GM23338 (cell line): ENCODE measurements at regions not wholly inside any gene's neighbourhood (a gene's known extent, or its start where the extent isn't known, plus 50 kb on each side); places are given as distances from the start of the nearest gene placed in this dataset.

ENCODE experiments used
- ATAC-seq: fragments of 200-7000 bp; cut with Tn5 transposase; 3 replicates; pipeline ENCODE4 v1.9.1; 2020
- DNase-seq: peaks from one replicate; pipeline ENCODE4 v3.0.0-alpha.2; 2015; ENCODE audit warnings: low spot score
- H2AFZ ChIP-seq: fragments of 200-600 bp; sonication (generic); 2 replicates; pipeline ENCODE4 v1.8.0; 2016; ENCODE audit warnings: antibody characterized with exemption, mild to moderate bottlenecking, moderate library complexity
- H3F3A ChIP-seq: fragments of 200-600 bp; sonication (generic); replicated peaks from 2 replicates; pipeline ENCODE4 v1.8.0; 2017; ENCODE audit warnings: antibody characterized with exemption, mixed run types, low read depth
- H3K27ac ChIP-seq: fragments of 200-600 bp; sonication (generic); 2 replicates; pipeline ENCODE4 v1.6.1; 2016; ENCODE audit warnings: low read depth
- H3K27me3 ChIP-seq: fragments of 200-600 bp; sonication (generic); 2 replicates; pipeline ENCODE4 v1.8.0; 2016; ENCODE audit warnings: mild to moderate bottlenecking, mixed run types, moderate library complexity; ENCODE audit not compliant: insufficient read depth
- H3K36me3 ChIP-seq: fragments of 200-600 bp; sonication (generic); 2 replicates; pipeline ENCODE4 v1.8.0; 2016; ENCODE audit warnings: mild to moderate bottlenecking; ENCODE audit not compliant: insufficient read depth
- H3K4me1 ChIP-seq: fragments of 200-600 bp; sonication (generic); 2 replicates; pipeline ENCODE4 v1.8.0; 2016; ENCODE audit warnings: mild to moderate bottlenecking, moderate library complexity; ENCODE audit not compliant: insufficient read depth
- H3K4me2 ChIP-seq: fragments of 200-600 bp; sonication (generic); 2 replicates; pipeline ENCODE4 v1.7.1; 2017; ENCODE audit warnings: mixed run types
- H3K4me3 ChIP-seq: fragments of 200-600 bp; sonication (generic); 2 replicates; pipeline ENCODE4 v1.6.1; 2016; ENCODE audit warnings: mixed run types
- H3K79me2 ChIP-seq: fragments of 200-600 bp; sonication (generic); replicated peaks from 2 replicates; pipeline ENCODE4 v1.8.0; 2017; ENCODE audit warnings: mild to moderate bottlenecking; ENCODE audit not compliant: insufficient read depth
- H3K9me2 ChIP-seq: fragments of 200-600 bp; sonication (generic); 2 replicates; pipeline ENCODE4 v1.8.0; 2017; ENCODE audit not compliant: insufficient read depth
- H4K20me1 ChIP-seq: fragments of 200-600 bp; sonication (generic); replicated peaks from 2 replicates; pipeline ENCODE4 v1.8.0; 2017; ENCODE audit warnings: mild to moderate bottlenecking; ENCODE audit not compliant: insufficient read depth
- H3K27ac Mint-ChIP-seq: 2 replicates; pipeline ENCODE4 v1.8.0; 2020; ENCODE audit warnings: inconsistent platforms, mild to moderate bottlenecking, moderate library complexity, mixed read lengths
- H3K27me3 Mint-ChIP-seq: 3 replicates; pipeline ENCODE4 v1.8.0; 2022; ENCODE audit warnings: low read depth, mild to moderate bottlenecking, moderate library complexity, mixed read lengths, inconsistent platforms; ENCODE audit not compliant: insufficient read depth, poor library complexity
- H3K36me3 Mint-ChIP-seq: 3 replicates; pipeline ENCODE4 v1.8.0; 2021; ENCODE audit warnings: low read depth, mild to moderate bottlenecking, inconsistent platforms, moderate library complexity, mixed read lengths
- H3K4me1 Mint-ChIP-seq: 3 replicates; pipeline ENCODE4 v1.8.0; 2020; ENCODE audit warnings: mild to moderate bottlenecking, inconsistent platforms, mixed read lengths
- H3K4me3 Mint-ChIP-seq: 3 replicates; pipeline ENCODE4 v1.8.0; 2021; ENCODE audit warnings: moderate library complexity, mild to moderate bottlenecking, inconsistent platforms, mixed read lengths
- H3K9me3 Mint-ChIP-seq: 3 replicates; pipeline ENCODE4 v1.8.0; 2020; ENCODE audit warnings: moderate library complexity, mild to moderate bottlenecking, inconsistent platforms, mixed read lengths
- CREB1 ChIP-seq: fragments of 250-450 bp; sonication (Bioruptor Pico); IDR thresholded peaks from 2 replicates; pipeline ENCODE4 v1.5.0; 2020; ENCODE audit warnings: low read depth, mild to moderate bottlenecking, moderate library complexity
- CTCF ChIP-seq, 2 experiments: fragments of 200-600 bp in 1 of 2; sonication (generic) in 1 of 2; conservative IDR thresholded peaks; 2 replicates each; pipeline versions ENCODE4 v1.5.1 to v1.6.1; 2016 to 2017; ENCODE audit warnings: antibody characterized with exemption in 2 of 2, low read depth in 2 of 2, mild to moderate bottlenecking in 2 of 2, moderate library complexity in 1 of 2
- ETS1 ChIP-seq: IDR thresholded peaks from 2 replicates; pipeline ENCODE4 v1.6.1; 2016; ENCODE audit warnings: antibody characterized with exemption
- NANOG ChIP-seq: IDR thresholded peaks from 2 replicates; pipeline ENCODE4 v1.6.1; 2016; ENCODE audit warnings: antibody characterized with exemption, borderline replicate concordance
- POLR2AphosphoS5 ChIP-seq: IDR thresholded peaks from 2 replicates; pipeline ENCODE4 v1.6.1; 2016; ENCODE audit warnings: antibody characterized with exemption, low read depth
- REST ChIP-seq: IDR thresholded peaks from one replicate; pipeline ENCODE4 v1.6.1; 2018; ENCODE audit warnings: antibody characterized with exemption; ENCODE audit not compliant: unreplicated experiment
- STAT1 ChIP-seq: IDR thresholded peaks from one replicate; pipeline ENCODE4 v1.6.1; 2016; ENCODE audit warnings: antibody characterized with exemption; ENCODE audit not compliant: unreplicated experiment
- ZNF462 ChIP-seq: fragments of 250-450 bp; sonication (Bioruptor Pico); IDR thresholded peaks from 2 replicates; pipeline ENCODE4 v1.5.0; 2020; ENCODE audit warnings: mild to moderate bottlenecking, moderate library complexity

GRCh38 chr2:20563251-20563650 is 87.6 kb downstream of the HS1BP3 start (continued):
- TF ChIP-seq ZNF462 (CRISPR knock-in tag), result no peak
- no peak for TF ChIP-seq POLR2AphosphoS5
- TF ChIP-seq CTCF (conservative IDR thresholded peaks at IDR 0.05; ENCODE audit: low read depth in 2 of 2), result no peak
- no peak for TF ChIP-seq STAT1

GRCh38 chr2:20563833-20564232 is 87.1 kb downstream of the HS1BP3 start:
- Mint-ChIP-seq H3K4me1 (peaks cover 38% of the 10 kb centered on the region), H3K4me3 (no peak overlapping the region), H3K9me3 (no peaks in the 10 kb centered on the region), H3K36me3 (no peaks in the 10 kb centered on the region), H3K27me3 (peaks cover 19% of the 10 kb centered on the region), H3K27ac (no peak overlapping the region)
- Histone ChIP-seq H4K20me1 (no peaks in the 10 kb centered on the region), H3F3A (no peaks in the 10 kb centered on the region), H3K27ac (no peak overlapping the region), H2AFZ (no peak overlapping the region), H3K79me2 (no peaks in the 10 kb centered on the region), H3K4me2 (no peak overlapping the region), H3K36me3 (no peaks in the 10 kb centered on the region), H3K27me3 (no peaks in the 10 kb centered on the region), H3K4me1 (peaks cover 19% of the 10 kb centered on the region), H3K9me2 (no peaks in the 10 kb centered on the region; the same call in 1 of the 2 replicates), H3K4me3 (no peak overlapping the region)
- TF ChIP-seq ETS1, result no peak
- TF ChIP-seq REST, result no peak
- TF ChIP-seq POLR2AphosphoS5, result no peak
- TF ChIP-seq NANOG, result no peak
- TF ChIP-seq CREB1 (CRISPR knock-in tag), result no peak
- DNase-seq, result no peak
- no peak for ATAC-seq
